ENCODE measurements at regions not wholly inside any gene's neighbourhood (a gene's known extent, or its start where the extent isn't known, plus 50 kb on each side); places are given as distances from the start of the nearest gene placed in this dataset.
"Not testable (repeated sequence)": the region's sequence is repeated elsewhere in the genome, so short reads cannot be mapped to it uniquely, and the experiment has no call there.

DNA sequence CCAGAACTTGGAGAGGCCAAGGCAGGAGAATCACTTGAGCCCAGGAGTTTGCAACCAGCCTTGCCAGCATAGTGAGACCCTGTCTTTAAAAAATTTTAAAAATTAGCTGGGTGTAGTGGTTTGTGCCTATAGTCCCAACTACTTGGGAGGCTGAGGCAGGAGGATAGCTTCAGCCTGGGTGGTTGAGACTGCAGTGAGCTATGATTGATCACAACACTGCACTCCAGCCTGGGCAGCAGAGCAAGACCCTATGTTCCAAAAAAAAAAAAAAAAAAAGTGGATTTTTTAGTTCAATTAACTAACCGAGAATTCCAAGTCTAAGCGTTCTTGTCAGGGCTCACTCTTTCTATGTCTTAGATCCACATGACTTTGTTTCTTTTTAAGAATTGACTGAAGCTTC, 130.3 kb upstream of the NRIP1 start:
- DNase-seq (no peak), ATAC-seq (no peak)
- intact Hi-C loops (cut with DNase I): no loop called here

DNA sequence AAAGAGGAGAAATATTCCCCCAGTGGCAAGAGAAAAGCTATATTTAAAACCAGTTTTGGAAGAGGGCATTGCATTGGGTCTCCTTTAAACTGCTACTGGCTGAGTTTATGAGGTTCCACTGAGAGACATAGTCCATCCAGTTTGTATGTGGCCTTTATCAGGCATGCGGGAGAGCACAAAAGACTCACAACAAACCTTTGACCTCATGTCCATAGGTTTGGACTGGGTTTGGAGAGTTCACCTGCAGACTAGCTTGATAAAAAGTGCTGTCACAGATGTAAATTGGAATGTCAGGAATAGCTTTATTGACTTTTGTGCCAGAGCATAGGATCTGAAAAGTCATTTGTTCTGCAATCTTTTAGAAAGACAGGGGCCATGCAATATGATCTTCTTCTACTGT, 131.0 kb upstream of the NRIP1 start:
- ATAC-seq: no peak
- intact Hi-C loops (cut with DNase I): no loop called here
- no peak for DNase-seq

DNA sequence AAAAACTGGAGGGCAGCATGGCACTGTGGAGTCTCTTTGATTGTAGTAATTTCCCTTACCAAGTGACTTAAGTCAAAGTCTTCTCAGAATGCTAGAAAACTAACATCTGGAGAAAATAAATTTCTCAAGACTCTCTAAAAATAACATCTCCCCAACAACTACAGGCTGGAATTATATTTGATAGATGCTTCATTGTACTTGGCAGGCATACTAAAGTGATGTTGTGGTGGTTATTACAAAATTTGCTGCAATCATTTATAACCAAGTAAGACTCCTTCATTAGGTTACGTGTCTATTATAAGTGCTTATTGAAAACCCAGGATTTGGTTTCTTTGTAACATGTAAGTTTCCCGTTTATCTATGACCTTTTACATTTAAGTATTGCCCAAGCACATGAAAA, 132.9 kb upstream of the NRIP1 start:
- intact Hi-C loops (cut with DNase I): no loop called here
- ATAC-seq (peak in 1 of 2 donors; percentile 23), DNase-seq (no peak)

DNA sequence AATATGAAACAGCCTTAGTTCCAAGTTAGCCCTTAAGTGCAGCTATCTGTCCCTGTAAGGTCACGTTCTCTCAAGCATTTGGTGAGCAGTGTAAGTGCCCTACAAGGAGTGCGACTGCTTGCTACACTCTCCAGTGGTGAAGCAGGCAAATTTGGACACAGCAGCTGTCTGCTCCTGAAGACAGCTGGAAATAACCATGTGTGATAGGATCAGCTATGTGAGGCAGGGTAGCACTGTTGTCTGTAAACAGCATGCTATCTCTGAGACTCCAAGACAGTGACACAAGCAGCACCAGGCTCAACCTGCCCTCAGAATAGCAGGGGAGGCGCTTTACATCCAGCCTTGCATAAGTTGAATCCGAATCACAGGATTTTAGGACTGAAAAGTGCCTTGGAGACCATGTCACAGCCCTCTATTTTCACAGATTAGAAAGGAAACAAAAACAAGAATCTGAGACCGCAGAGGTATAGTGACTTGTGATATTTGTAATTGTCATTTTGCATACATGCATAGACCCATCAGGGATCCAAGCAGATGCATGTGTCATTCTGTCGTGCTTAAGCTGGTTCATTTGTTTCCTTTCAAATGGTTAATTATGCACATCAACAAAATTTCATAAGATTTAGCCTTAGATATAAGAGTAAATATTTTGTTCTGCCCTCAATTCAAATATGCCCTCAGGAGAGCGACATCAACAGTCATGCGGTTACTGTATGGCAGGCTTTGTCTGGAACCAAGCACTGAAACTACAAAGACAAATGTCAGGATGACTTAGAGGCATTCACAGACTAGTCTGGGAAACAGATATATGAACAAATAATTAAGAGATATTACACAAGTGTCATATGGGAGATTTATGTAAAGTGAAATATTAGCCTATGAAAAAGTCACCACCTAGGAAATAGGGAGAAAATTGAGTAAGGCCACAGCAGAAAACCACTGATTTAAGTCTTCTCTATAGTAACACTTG, 134.9 kb upstream of the NRIP1 start:
- DNase-seq (no peak), ATAC-seq (peak; percentile 80 to 87)
- intact Hi-C loops (cut with DNase I): loop anchor here in 1 of 2 donors (5.0 kb wide), 1 partner anchor 77 kb away; no protein-coding TSS in a partner anchor

DNA sequence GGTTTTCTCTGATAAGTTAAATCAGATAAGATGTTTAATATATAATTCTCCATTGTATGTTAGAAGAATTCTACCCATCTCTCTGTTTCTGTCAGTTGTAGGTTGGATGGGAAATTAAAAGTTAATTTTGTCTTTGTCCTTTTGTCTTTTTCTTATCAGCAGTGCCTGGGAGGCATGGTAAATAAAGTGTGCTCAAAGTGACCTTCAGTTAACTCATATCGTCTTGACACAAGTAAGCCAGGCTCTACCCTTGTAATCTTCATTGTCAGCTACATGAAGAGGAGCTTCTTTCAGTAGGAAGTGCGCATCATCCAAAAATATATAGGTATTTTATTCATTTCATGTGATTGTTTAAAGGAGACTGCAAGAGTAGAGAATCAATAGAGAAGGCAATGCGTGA, 138.9 kb upstream of the NRIP1 start:
- ATAC-seq (no peak), DNase-seq (no peak)
- intact Hi-C loops (cut with DNase I): loop anchor here in 1 of 2 donors (5.0 kb wide), 1 partner anchor 81 kb away; no protein-coding TSS in a partner anchor

DNA sequence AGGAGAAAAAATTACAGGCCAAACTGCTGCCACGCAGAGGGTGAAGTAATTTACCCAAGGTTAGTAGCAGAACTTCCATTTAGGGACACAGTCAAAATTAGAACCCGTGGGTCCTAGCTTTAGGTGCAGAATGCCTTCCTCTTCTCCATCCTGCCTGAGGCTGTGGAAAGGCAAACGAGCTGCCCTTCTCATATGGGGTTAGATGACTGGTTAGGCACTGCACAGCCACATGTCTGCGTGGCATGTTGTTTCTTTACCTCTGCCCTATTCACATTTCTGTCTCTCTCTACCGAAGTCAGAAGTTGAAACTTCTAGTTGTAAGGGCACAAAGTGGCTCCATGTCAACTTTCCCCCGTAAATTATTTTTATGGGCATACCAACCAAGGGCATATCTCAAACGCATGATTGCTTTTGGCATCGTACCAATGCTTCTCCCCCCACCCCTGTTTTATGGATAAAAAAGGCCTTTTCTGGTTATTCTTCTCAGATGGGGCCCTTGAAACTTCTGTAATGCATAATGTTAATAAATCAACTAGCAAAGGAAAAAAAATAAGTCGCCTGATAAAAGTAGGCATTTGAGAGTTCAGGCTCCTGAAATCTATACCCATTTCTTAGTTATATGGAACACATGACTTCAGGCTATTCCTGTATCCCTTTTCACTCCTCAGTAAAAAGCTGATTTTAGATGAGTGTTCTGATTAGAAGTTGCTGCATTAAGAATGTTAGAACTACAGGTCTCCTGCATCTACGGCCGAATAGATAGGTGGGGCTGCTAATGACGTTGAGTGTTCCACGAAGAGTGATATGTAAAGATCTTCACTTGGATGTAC, 139.6 kb upstream of the NRIP1 start:
- peak in 1 of 2 donors; percentile 40 for ATAC-seq
- intact Hi-C loops (cut with DNase I): loop anchor here in 1 of 2 donors (5.0 kb wide), 1 partner anchor 82 kb away; no protein-coding TSS in a partner anchor
- no peak for DNase-seq

DNA sequence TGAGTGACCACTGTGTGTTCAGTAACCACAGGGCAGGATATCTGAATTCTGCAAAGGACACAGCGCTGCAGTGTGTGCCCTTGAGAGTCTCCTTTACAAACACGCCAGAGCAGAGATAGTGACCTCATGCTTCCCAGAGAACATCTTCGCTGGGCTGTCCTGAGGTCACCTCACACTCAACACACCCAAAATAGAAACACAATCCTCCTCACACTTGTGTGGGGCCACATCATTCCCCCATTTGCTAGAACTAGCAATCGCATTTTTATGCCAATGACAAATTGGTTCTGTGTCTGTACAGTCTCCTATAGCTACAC, 140.1 kb upstream of the NRIP1 start:
- DNase-seq (peak; percentile 44), ATAC-seq (peak; percentile 95 to 97)
- intact Hi-C loops (cut with DNase I): loop anchor here in 1 of 2 donors (5.0 kb wide), 1 partner anchor 83 kb away; no protein-coding TSS in a partner anchor

DNA sequence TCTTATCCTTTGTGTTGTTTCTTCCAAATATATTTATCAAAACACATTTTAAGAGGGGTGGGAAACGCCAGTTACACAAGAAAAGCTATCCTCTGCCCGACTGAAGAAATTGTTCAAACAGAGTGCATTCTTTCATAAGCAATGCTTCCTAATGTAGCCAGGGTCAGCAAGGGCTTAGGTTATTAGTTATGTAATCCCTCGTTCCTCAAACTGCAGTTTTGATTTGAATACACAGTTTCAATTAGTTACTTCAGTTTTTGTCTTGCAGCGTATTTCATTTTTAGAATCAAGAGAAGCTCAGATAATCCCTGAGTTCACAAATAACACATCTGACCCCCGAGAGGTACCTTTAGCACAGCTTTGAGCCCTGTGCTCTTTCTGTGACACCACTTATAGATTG, 141.7 kb upstream of the NRIP1 start:
- ATAC-seq (peak; percentile 7 to 31), DNase-seq (no peak)
- intact Hi-C loops (cut with DNase I): no loop called here

DNA sequence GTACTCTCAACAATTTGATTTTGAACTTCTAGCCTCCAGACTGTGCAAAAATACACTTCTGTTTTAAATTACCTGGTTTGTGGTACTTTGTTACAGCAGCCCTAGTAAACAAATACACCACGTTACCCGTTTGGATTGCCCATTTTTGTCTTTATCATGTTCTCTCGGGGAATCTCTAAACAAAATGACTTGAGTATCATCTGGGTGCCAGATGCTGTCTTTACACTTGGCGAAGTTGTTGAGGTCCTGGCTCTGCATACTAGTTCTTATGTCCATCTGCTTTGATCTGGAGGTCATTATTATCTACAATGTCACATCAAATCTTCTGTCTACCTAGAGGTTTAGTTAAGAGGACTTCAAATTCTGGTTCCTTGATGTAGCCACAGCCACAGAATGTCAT, 142.4 kb upstream of the NRIP1 start:
- ATAC-seq (no peak), DNase-seq (no peak)
- intact Hi-C loops (cut with DNase I): no loop called here

DNA sequence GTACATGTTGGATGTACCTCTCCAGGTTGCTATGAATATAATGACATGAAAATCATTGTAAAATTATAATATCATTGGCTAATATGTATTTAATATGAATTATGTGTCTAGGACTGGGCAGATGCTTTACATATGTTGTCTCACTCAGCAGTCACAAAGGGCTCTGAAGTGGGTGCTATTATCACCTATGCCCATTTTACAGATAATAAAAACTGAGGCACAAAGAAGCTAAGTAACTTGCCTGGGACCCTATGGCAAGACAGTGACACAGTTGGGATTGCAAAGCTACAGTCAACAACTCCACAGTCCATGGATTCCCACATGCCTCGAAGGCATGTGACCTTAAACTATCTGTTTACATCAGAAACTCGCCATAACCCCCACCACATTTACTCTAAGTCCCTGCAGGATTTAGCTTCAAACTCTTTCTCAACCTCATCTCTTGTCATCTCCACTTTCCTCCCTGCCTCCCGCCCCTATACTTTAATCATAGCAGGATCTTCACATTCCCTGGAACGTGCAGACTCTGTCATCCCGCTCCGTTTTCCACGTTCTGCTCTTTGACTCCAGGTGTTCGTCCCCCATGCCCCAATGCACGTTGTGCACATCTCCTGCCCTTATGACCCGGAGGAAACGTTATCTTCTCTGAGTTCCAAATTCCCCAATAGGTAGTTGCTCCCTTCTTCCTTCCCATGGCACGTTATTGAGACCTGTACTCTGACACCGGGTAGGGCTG, 143.0 kb upstream of the NRIP1 start:
- no peak for DNase-seq
- no peak for ATAC-seq
- intact Hi-C loops (cut with DNase I): no loop called here

DNA sequence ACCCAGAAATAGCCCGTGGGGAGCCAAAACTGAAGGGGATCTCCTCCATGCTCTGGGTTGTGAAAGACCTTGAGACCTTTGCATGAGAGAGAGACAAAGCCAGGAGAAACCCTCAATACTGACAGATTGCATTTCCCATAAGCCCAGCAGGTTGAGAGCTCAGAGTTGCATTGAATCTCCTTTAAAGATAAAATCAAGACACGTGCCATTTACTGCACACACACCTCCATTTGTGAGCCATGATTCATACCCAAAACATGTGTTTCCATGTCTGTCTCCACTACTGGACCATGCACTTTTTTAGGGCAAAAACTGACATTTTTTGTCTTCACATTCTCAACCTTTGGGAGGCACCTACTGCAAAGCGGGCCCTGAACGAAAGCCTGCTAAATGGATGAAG, 144.0 kb upstream of the NRIP1 start:
- DNase-seq (no peak), ATAC-seq (no peak)
- intact Hi-C loops (cut with DNase I): no loop called here

DNA sequence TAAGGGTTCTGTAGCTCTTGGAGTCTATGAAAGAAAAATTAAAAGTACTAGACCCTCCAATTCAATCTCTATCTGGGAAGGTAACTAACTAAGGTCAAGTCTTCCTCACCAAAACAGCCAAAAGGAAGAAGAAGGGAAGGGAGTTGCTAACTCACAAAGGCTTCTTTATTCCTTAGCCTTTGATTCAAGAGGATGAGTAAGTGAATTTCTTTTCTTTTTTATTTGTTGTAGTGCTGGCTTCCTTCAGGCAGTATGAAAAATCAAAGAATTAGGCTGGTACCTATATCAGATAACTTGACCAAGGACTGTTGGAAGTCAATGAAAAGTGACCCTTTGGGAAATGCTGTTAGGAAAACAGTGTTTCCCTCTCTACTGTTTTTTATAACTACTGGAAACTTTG, 144.4 kb upstream of the NRIP1 start:
- ATAC-seq (no peak), DNase-seq (no peak)
- intact Hi-C loops (cut with DNase I): no loop called here

DNA sequence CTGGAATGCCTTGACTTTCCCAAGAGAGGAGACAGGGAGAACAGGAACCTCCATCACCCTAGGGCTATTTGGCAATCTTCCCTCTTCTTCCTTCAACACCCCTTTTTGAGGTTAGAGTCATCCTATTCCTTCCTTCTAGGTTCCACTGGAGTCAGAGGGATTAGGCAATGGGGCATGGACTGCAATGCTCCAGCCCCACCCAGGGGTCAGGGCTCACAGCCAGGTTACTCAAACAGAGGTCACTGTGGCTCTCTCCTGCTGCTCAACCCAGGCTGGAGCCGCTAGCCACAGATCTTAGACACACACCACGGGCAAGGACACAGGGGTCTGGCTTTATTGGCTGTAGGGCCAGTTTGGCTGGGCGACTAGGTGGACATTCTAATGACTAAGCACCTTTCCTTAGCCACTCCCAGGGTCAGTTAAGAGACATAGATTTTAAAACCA, 145.5 kb upstream of the NRIP1 start:
- peak; percentile 69 for DNase-seq
- ATAC-seq: peak; percentile 76 to 77
- intact Hi-C loops (cut with DNase I): no loop called here

DNA sequence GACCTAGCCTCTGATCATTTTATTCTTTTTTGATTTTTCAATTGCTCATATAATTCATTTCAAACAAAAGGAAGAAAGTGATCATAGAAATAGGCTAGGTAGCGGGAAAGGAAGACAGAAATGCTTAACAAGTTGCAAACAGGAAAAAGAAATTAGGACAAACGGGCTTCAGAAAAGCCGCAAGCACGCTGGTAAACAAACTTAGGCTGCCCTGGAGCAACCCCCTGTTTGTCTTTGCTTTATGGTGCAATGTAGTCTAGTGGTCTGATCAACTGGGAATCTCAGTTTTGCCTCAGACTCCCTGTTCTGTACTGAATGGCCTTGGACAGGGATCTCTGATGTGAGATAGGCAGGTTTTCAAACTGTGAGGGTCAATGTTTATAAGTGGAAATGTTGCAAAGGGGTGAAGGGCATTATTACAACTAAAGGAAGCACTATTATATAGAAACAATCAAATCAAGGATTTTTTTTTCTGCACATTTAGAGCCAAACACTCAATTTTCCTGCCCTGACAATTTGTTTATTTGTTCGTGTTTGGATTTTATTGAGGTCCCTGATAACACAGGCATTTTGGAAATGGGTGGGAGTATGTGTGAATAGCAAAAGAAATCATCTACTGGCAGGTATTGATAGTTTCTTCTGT, 146.8 kb upstream of the NRIP1 start:
- intact Hi-C loops (cut with DNase I): no loop called here
- ATAC-seq (no peak), DNase-seq (no peak)

DNA sequence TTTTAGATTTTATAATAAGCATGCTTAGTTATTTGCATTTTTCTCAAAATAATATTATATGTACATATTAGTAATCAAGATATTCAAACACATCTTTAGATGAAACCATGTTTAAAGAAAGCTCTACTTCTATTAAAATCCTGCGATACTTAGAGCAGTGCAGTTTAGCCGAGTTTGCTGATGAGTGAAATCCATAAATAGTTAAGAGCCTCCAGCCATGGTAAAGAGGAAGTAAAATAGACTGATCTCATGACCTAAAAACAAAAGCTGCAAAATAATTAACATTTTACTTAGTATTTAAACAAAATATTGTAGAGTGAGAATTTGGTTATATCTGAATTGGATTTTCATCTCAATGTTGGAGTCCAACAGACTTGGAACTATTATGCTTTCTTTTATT, 147.4 kb upstream of the NRIP1 start:
- DNase-seq (no peak), ATAC-seq (no peak)
- intact Hi-C loops (cut with DNase I): no loop called here

DNA sequence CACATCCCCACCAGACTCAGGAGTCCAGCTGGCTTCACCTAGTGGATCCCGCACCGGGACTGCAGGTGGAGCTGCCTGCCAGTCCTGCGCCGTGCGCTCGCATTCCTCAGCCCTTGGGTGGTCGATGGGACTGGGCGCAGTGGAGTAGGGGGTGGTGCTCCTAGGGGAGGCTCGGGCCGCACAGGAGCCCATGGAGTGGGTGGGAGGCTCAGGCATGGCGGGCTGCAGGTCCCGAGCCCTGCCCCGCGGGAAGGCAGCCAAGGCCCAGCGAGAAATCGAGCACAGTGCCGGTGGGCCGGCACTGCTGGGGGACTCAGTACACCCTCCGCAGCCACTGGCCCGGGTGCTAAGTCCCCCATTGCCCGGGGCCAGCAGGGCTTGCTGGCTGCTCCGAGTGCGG, 153.7 kb upstream of the NRIP1 start:
- ATAC-seq; intact Hi-C loops (cut with DNase I); DNase-seq: not testable (repeated sequence)

DNA sequence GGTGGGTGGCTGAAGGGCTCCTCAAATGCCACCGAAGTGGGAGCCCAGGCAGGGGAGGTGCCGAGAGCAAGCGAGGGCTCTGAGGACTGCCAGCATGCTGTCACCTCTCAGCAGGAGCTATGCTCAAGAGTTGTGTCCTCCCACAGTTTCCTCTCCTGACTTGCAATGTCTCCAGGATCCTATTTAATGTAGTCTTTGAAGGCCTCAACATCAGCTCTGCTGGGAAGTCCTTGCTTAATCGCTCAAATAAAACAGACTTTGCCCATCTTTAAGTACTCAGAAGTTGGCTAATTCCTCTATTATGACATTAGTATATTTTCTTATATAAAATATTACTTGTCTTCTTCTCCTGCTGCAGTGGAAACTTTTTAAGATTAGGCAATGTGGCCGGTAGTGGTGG, 154.2 kb upstream of the NRIP1 start:
- intact Hi-C loops (cut with DNase I): no loop called here
- ATAC-seq (no peak), DNase-seq (no peak)

DNA sequence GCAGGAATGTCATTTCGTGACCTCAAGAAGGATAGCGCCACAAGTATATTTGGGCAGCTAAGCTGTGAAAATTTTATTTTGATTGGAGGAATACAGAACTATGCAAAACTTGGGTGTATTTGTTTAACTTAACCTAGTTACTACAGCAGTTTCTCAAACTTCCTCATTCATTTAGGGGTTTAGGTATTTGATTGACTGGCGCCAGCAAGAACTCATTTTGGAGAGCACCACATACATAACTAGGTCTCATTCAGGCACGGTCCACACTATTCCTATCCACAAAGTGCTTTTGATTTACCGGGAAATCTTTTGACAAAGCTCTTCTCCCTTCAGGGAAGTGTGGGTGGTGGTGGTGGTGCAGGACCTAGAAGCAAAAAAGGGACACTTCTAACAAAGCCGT, 155.1 kb upstream of the NRIP1 start:
- DNase-seq (no peak), ATAC-seq (peak in 1 of 2 donors; percentile 8)
- intact Hi-C loops (cut with DNase I): loop anchor here in 1 of 2 donors (10.0 kb wide), 1 partner anchor 165 kb away; no protein-coding TSS in a partner anchor
